ENCODE measurements at regions not wholly inside any gene's neighbourhood (a gene's known extent, or its start where the extent isn't known, plus 50 kb on each side); places are given as distances from the start of the nearest gene placed in this dataset.
"Not testable (repeated sequence)": the region's sequence is repeated elsewhere in the genome, so short reads cannot be mapped to it uniquely, and the experiment has no call there.

DNA sequence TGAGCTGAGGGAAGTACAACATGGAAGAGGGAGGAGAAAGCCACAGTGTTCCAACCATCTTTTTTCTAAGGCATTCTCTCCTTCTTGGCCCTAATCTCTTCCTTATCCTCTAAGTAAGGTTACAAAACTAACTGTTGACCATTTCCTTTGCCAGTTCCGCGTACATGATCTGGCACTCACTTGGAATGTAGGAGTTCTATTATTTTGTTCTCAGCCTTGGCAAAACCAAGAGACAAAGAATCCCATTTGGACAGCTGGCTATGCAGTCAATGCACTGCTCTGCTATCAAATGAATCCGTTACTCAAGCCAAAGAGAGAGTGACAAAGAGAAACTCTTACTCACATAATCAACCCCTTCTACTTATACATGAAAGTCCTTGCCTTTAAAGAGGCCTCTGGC is 410.3 kb downstream of the DTWD2 start (continued):
- TF ChIP-seq, protein P1, sequence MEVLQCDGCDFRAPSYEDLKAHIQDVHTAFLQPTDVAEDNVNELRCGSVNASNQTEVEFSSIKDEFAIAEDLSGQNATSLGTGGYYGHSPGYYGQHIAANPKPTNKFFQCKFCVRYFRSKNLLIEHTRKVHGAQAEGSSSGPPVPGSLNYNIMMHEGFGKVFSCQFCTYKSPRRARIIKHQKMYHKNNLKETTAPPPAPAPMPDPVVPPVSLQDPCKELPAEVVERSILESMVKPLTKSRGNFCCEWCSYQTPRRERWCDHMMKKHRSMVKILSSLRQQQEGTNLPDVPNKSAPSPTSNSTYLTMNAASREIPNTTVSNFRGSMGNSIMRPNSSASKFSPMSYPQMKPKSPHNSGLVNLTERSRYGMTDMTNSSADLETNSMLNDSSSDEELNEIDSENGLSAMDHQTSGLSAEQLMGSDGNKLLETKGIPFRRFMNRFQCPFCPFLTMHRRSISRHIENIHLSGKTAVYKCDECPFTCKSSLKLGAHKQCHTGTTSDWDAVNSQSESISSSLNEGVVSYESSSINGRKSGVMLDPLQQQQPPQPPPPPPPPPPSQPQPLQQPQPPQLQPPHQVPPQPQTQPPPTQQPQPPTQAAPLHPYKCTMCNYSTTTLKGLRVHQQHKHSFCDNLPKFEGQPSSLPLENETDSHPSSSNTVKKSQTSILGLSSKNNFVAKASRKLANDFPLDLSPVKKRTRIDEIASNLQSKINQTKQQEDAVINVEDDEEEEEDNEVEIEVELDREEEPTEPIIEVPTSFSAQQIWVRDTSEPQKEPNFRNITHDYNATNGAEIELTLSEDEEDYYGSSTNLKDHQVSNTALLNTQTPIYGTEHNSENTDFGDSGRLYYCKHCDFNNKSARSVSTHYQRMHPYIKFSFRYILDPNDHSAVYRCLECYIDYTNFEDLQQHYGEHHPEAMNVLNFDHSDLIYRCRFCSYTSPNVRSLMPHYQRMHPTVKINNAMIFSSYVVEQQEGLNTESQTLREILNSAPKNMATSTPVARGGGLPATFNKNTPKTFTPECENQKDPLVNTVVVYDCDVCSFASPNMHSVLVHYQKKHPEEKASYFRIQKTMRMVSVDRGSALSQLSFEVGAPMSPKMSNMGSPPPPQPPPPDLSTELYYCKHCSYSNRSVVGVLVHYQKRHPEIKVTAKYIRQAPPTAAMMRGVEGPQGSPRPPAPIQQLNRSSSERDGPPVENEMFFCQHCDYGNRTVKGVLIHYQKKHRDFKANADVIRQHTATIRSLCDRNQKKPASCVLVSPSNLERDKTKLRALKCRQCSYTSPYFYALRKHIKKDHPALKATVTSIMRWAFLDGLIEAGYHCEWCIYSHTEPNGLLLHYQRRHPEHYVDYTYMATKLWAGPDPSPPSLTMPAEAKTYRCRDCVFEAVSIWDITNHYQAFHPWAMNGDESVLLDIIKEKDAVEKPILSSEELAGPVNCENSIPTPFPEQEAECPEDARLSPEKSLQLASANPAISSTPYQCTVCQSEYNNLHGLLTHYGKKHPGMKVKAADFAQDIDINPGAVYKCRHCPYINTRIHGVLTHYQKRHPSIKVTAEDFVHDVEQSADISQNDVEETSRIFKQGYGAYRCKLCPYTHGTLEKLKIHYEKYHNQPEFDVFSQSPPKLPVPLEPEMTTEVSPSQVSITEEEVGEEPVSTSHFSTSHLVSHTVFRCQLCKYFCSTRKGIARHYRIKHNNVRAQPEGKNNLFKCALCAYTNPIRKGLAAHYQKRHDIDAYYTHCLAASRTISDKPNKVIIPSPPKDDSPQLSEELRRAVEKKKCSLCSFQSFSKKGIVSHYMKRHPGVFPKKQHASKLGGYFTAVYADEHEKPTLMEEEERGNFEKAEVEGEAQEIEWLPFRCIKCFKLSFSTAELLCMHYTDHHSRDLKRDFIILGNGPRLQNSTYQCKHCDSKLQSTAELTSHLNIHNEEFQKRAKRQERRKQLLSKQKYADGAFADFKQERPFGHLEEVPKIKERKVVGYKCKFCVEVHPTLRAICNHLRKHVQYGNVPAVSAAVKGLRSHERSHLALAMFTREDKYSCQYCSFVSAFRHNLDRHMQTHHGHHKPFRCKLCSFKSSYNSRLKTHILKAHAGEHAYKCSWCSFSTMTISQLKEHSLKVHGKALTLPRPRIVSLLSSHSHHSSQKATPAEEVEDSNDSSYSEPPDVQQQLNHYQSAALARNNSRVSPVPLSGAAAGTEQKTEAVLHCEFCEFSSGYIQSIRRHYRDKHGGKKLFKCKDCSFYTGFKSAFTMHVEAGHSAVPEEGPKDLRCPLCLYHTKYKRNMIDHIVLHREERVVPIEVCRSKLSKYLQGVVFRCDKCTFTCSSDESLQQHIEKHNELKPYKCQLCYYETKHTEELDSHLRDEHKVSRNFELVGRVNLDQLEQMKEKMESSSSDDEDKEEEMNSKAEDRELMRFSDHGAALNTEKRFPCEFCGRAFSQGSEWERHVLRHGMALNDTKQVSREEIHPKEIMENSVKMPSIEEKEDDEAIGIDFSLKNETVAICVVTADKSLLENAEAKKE (CRISPR knock-in tag; IDR thresholded peaks at IDR 0.05) = no peak
- TF ChIP-seq POLR2AphosphoS5 (IDR thresholded peaks at IDR 0.05; ENCODE audit: low read depth) = no peak
- TF ChIP-seq EZH2phosphoT487 (IDR thresholded peaks at IDR 0.05; ENCODE audit: unreplicated experiment) = no peak
- no peak for TF ChIP-seq ZNF331 (CRISPR knock-in tag; IDR thresholded peaks at IDR 0.05; ENCODE audit: low read depth)
- TF ChIP-seq ZNF114 (CRISPR knock-in tag; IDR thresholded peaks at IDR 0.05) = no peak
- TF ChIP-seq JUNB (IDR thresholded peaks at IDR 0.05; ENCODE audit: unreplicated experiment) = no peak
- TF ChIP-seq STAT1 (IDR thresholded peaks at IDR 0.05; ENCODE audit: unreplicated experiment) = no peak

DNA sequence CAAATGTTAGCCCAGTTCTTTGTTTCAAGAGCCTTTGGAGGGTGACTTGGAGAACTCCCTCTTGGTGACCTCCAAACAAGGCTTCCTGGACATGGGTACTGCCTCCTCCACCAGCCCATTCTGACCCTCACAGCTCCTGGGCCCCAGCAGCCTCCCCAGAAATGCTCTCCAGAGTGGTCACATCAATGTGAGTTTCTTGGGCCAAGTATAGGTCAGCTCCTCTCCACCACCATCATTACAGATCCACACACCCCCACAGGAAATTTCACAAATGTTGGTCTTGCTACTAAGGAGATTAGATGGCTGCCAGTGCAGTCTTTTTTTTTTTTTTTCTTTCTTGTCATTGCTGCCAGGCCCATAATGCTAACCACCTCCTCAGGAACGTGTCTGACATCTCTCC is 410.7 kb downstream of the DTWD2 start:
- Mint-ChIP-seq H3K36me3 (ENCODE audit: low read depth) (no peaks in the 10 kb centered on the region; the same call in 2 of the 3 replicates), H3K4me3 (no peak overlapping the region), H3K27me3 (ENCODE audit: insufficient read depth, low read depth, poor library complexity) (no peaks in the 10 kb centered on the region), H3K9me3 (no peaks in the 10 kb centered on the region), H3K27ac (no peak overlapping the region), H3K4me1 (no peaks in the 10 kb centered on the region)
- H2AFZ ChIP-seq = no peak overlapping the region
- no peak for TF ChIP-seq EZH2 (IDR thresholded peaks at IDR 0.05; ENCODE audit: low read depth, unreplicated experiment)
- TF ChIP-seq, protein P2, sequence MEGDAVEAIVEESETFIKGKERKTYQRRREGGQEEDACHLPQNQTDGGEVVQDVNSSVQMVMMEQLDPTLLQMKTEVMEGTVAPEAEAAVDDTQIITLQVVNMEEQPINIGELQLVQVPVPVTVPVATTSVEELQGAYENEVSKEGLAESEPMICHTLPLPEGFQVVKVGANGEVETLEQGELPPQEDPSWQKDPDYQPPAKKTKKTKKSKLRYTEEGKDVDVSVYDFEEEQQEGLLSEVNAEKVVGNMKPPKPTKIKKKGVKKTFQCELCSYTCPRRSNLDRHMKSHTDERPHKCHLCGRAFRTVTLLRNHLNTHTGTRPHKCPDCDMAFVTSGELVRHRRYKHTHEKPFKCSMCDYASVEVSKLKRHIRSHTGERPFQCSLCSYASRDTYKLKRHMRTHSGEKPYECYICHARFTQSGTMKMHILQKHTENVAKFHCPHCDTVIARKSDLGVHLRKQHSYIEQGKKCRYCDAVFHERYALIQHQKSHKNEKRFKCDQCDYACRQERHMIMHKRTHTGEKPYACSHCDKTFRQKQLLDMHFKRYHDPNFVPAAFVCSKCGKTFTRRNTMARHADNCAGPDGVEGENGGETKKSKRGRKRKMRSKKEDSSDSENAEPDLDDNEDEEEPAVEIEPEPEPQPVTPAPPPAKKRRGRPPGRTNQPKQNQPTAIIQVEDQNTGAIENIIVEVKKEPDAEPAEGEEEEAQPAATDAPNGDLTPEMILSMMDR (conservative IDR thresholded peaks at IDR 0.05; ENCODE audit: low read depth in 2 of 2) = no peak
- H3K9me2 ChIP-seq (ENCODE audit: insufficient read depth) = 0 out of 2 replicates have a peak, but pooled peaks cover 6% of the 10 kb centered on the region
- no peak overlapping the region for H3K27ac ChIP-seq (ENCODE audit: low read depth)
- ATAC-seq = no peak
- no peaks in the 10 kb centered on the region for H3K79me2 ChIP-seq (replicated peaks; ENCODE audit: insufficient read depth)
- DNase-seq (ENCODE audit: low spot score) = no peak
- H4K20me1 ChIP-seq (replicated peaks; ENCODE audit: insufficient read depth) = no peaks in the 10 kb centered on the region
- no peaks in the 10 kb centered on the region for H3K4me1 ChIP-seq (ENCODE audit: insufficient read depth)
- no peaks in the 10 kb centered on the region for H3F3A ChIP-seq (replicated peaks; ENCODE audit: low read depth)
- H3K27me3 ChIP-seq (ENCODE audit: insufficient read depth) = no peaks in the 10 kb centered on the region
- no peaks in the 10 kb centered on the region for H3K36me3 ChIP-seq (ENCODE audit: insufficient read depth)
- H3K4me3 ChIP-seq = no peak overlapping the region
- no peak overlapping the region for H3K4me2 ChIP-seq

DNA sequence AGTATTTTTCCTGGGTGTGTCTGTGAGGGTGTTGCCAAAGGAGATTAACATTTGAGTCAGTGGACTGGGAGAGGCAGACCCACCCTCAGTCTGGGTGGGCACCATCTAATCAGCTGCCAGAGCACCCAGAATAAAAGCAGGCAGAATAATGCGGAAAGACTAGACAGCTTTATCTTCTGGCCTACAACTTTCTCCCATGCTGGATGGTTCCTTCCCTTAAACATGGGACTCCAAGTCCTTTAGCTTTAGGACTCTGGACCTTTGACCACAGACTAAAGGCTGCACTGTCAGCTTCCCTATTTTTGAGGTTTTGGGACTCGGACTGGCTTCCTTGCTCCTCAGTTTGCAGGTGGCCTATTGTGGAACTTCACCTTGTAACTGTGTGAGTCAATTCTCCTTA is 418.1 kb downstream of the DTWD2 start:
- not testable (repeated sequence) for H3K9me3 Mint-ChIP-seq; H3K4me3 Mint-ChIP-seq; DNase-seq (ENCODE audit: low spot score); ATAC-seq; H3K4me1 ChIP-seq (ENCODE audit: insufficient read depth); H3K4me1 Mint-ChIP-seq; H3K9me2 ChIP-seq (ENCODE audit: insufficient read depth); H3K4me2 ChIP-seq; H3K4me3 ChIP-seq; H3K36me3 Mint-ChIP-seq (ENCODE audit: low read depth); H4K20me1 ChIP-seq (replicated peaks; ENCODE audit: insufficient read depth); H3K79me2 ChIP-seq (replicated peaks; ENCODE audit: insufficient read depth); H3K36me3 ChIP-seq (ENCODE audit: insufficient read depth); H3F3A ChIP-seq (replicated peaks; ENCODE audit: low read depth); H3K27ac Mint-ChIP-seq; H3K27me3 ChIP-seq (ENCODE audit: insufficient read depth); H2AFZ ChIP-seq; H3K27me3 Mint-ChIP-seq (ENCODE audit: insufficient read depth, low read depth, poor library complexity); H3K27ac ChIP-seq (ENCODE audit: low read depth)

DNA sequence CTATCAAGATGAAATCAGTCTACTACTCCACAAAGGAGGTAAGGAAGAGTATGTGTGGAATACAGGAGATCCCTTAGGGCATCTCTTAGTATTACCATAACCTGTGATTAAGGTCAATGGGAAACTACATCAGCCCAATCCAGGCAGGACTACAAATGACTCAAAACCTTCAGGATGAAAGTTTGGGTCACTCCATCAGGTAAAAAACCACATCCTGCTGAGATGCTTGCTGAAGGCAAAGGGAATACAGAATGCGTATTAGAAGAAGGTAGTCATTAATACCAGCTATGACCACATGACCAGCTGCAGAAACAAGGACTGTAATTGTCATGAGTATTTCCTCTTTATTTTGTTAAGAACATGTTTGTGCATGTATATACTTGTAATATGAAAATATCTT is 418.8 kb downstream of the DTWD2 start:
- H3K27me3 Mint-ChIP-seq (ENCODE audit: insufficient read depth, low read depth, poor library complexity); H3K4me3 Mint-ChIP-seq; H3K36me3 Mint-ChIP-seq (ENCODE audit: low read depth); H2AFZ ChIP-seq; H3K9me3 Mint-ChIP-seq; H3K27ac Mint-ChIP-seq; H3K4me3 ChIP-seq; H4K20me1 ChIP-seq (replicated peaks; ENCODE audit: insufficient read depth); H3K4me2 ChIP-seq; H3K9me2 ChIP-seq (ENCODE audit: insufficient read depth); H3K27ac ChIP-seq (ENCODE audit: low read depth); DNase-seq (ENCODE audit: low spot score); H3K4me1 ChIP-seq (ENCODE audit: insufficient read depth); H3K4me1 Mint-ChIP-seq; ATAC-seq; H3K79me2 ChIP-seq (replicated peaks; ENCODE audit: insufficient read depth); H3F3A ChIP-seq (replicated peaks; ENCODE audit: low read depth); H3K36me3 ChIP-seq (ENCODE audit: insufficient read depth); H3K27me3 ChIP-seq (ENCODE audit: insufficient read depth): not testable (repeated sequence)

Data from GM23338 (cell line).